A673 (cell line): ENCODE measurements at regions not wholly inside any gene's neighbourhood (a gene's known extent, or its start where the extent isn't known, plus 50 kb on each side); places are given as distances from the start of the nearest gene placed in this dataset.
A peak's percentile ranks its signal among the peaks of the same experiment; 100 is the strongest.

Experiments
- BruUV-seq: library from RNA; stranded (reverse); fragments of 400-500 nt; replicated peaks from 2 replicates; lab custom pipeline; 2021; lab: Mats Ljungman, UMichigan
- CTCF ChIA-PET: fragments of 300-600 bp; sonication (Branson Sonifier 250); formaldehyde crosslinking; loops from one replicate; lab custom pipeline; 2022; ENCODE audit warnings: antibody characterized with exemption; lab: Charles Lee
- POLR2A ChIA-PET: fragments of 300-600 bp; sonication (Branson Sonifier 250); formaldehyde crosslinking; loops from one replicate; lab custom pipeline; 2022; ENCODE audit warnings: antibody characterized with exemption; ENCODE audit not compliant: low non-redundant PET; lab: Charles Lee
- DNase-seq: peaks from one replicate; pipeline ENCODE4 v3.0.0-alpha.2; 2015; ENCODE audit warnings: low spot score
- H3K27ac ChIP-seq: fragments of 200-600 bp; sonication (generic); 2 replicates; pipeline ENCODE4 v1.5.1; 2016; ENCODE audit warnings: mixed run types, low read depth, mild to moderate bottlenecking, mixed read lengths, antibody characterized with exemption, low read length; ENCODE audit not compliant: poor library complexity, severe bottlenecking
- H3K27me3 ChIP-seq: fragments of 200-600 bp; sonication (generic); replicated peaks from 2 replicates; pipeline ENCODE4 v1.6.1; 2017; ENCODE audit warnings: mixed run types, low read depth, mild to moderate bottlenecking, mixed read lengths, antibody characterized with exemption, low read length; ENCODE audit not compliant: insufficient read depth, poor library complexity
- H3K36me3 ChIP-seq: fragments of 200-600 bp; sonication (generic); 2 replicates; pipeline ENCODE4 v1.6.1; 2016; ENCODE audit warnings: mixed run types, mild to moderate bottlenecking, mixed read lengths, antibody characterized with exemption, low read length; ENCODE audit not compliant: insufficient read depth, poor library complexity, severe bottlenecking
- H3K4me1 ChIP-seq: fragments of 200-600 bp; sonication (generic); 2 replicates; pipeline ENCODE4 v1.6.1; 2017; ENCODE audit warnings: mixed run types, mild to moderate bottlenecking, mixed read lengths, antibody characterized with exemption, low read length; ENCODE audit not compliant: insufficient read depth, poor library complexity, severe bottlenecking
- H3K4me3 ChIP-seq: fragments of 200-600 bp; sonication (generic); 2 replicates; pipeline ENCODE4 v1.5.1; 2016; ENCODE audit warnings: low read depth, mixed run types, mild to moderate bottlenecking, mixed read lengths, low read length; ENCODE audit not compliant: poor library complexity, severe bottlenecking
- H3K9me3 ChIP-seq: fragments of 200-600 bp; sonication (generic); 2 replicates; pipeline ENCODE4 v1.6.1; 2016; ENCODE audit warnings: mixed run types, low read depth, mild to moderate bottlenecking, mixed read lengths, antibody characterized with exemption, low read length; ENCODE audit not compliant: poor library complexity, severe bottlenecking
- EZH2 ChIP-seq: fragments of 200-600 bp; sonication (generic); IDR thresholded peaks from 2 replicates; pipeline ENCODE4 v1.6.1; 2017; ENCODE audit warnings: borderline replicate concordance, low read depth, mild to moderate bottlenecking, mixed read lengths, antibody characterized with exemption, low read length; ENCODE audit not compliant: poor library complexity, severe bottlenecking
- intact Hi-C: fragments of 100-400 bp; cut with micrococcal nuclease; formaldehyde crosslinking; loops from one replicate; pipeline ENCODE4 v1.10.0; 2022; ENCODE audit not compliant: unreplicated experiment
- TF ChIP-seq, protein P1 (sequence below): fragments of 300-800, 200-600 bp; sonication (generic); conservative IDR thresholded peaks from 2 replicates; pipeline ENCODE4 v1.5.1; 2017; ENCODE audit warnings: low read depth, mild to moderate bottlenecking, antibody characterized with exemption, low read length, moderate library complexity, mixed read lengths

DNA sequence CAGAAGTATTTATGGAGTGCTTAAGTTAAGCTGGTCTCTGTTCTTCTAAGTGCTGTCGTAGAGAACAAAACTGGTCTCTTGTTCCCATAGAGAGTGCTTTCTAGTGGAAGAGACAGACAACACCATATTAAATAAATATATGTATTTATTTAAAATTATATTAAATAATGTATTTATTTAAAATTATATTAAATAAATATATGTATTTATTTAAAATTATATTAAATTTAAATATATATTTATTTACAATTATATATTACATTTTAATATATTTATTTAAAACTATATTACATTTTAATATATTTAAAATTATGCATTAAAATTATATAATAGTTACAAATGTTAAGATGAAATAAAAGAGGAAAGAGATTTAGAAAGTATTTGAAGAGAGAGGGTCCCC, 175.5 kb upstream of the OLFM3 start:
- no peaks in the 10 kb centered on the region for H3K9me3 ChIP-seq
- peaks cover 22% of the 10 kb centered on the region for H3K4me1 ChIP-seq
- DNase-seq = peak; percentile 54
- no peak overlapping the region for H3K4me3 ChIP-seq
- intact Hi-C loops = no loop called here
- no peak overlapping the region for H3K27ac ChIP-seq
- H3K36me3 ChIP-seq = no peaks in the 10 kb centered on the region
- POLR2A ChIA-PET = no interaction called here
- no TSS peak for BruUV-seq
- no peaks in the 10 kb centered on the region for H3K27me3 ChIP-seq
- CTCF ChIA-PET = no interaction called here
- TF ChIP-seq EZH2 = no peak
- TF ChIP-seq, protein P1, sequence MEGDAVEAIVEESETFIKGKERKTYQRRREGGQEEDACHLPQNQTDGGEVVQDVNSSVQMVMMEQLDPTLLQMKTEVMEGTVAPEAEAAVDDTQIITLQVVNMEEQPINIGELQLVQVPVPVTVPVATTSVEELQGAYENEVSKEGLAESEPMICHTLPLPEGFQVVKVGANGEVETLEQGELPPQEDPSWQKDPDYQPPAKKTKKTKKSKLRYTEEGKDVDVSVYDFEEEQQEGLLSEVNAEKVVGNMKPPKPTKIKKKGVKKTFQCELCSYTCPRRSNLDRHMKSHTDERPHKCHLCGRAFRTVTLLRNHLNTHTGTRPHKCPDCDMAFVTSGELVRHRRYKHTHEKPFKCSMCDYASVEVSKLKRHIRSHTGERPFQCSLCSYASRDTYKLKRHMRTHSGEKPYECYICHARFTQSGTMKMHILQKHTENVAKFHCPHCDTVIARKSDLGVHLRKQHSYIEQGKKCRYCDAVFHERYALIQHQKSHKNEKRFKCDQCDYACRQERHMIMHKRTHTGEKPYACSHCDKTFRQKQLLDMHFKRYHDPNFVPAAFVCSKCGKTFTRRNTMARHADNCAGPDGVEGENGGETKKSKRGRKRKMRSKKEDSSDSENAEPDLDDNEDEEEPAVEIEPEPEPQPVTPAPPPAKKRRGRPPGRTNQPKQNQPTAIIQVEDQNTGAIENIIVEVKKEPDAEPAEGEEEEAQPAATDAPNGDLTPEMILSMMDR = no peak

DNA sequence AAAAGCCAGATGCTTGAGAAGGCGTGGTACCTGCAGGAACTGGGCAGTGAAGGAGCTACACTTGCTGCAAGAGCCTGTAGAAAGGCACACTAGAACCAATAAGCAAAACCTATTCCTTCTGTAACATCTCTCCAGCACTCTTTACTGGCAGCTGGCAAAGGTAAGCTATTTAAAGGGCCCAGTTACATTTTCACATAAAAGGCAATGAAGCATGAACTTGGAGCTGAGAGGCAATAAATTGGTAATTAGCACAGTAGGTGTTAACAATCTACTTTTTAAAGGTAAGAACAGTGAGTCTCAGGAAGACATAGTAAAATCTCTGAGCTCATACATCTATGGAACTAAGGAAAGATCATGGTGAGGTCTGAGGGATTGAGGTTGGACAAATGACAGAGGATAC, 167.1 kb upstream of the OLFM3 start:
- BruUV-seq = no TSS peak
- CTCF ChIA-PET = no interaction called here
- Histone ChIP-seq H3K36me3 (no peaks in the 10 kb centered on the region), H3K27me3 (no peaks in the 10 kb centered on the region), H3K4me3 (no peak overlapping the region), H3K4me1 (peaks cover 23% of the 10 kb centered on the region), H3K9me3 (no peaks in the 10 kb centered on the region), H3K27ac (no peak overlapping the region)
- TF ChIP-seq, protein P1 = no peak
- TF ChIP-seq EZH2 = no peak
- POLR2A ChIA-PET = no interaction called here
- intact Hi-C loops = no loop called here
- DNase-seq = peak; percentile 27

DNA sequence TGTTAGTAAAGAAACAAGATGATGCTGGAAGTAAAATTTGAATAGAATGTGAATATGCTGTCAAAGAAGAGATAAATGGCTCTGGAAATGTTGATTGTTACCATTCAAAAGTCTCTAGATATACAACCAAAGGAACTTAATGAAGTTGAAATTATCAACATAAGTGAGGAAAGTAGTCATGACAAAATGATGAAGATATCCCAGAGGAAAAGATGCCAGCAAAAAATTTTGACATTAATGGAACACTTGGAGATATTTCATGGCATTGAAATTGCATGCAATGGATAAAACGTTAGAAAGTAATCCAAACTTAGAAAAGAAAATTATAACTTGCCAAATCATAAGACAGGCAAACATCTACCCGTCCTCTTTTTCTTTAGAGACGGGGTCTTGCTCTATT, 154.5 kb upstream of the OLFM3 start:
- Histone ChIP-seq H3K36me3 (no peaks in the 10 kb centered on the region), H3K9me3 (no peaks in the 10 kb centered on the region), H3K27ac (no peak overlapping the region), H3K4me1 (peaks cover 12% of the 10 kb centered on the region), H3K4me3 (no peak overlapping the region), H3K27me3 (no peaks in the 10 kb centered on the region)
- no TSS peak for BruUV-seq
- ChIA-PET POLR2A (no interaction called here), CTCF (no interaction called here)
- TF ChIP-seq, protein P1 = no peak
- no peak for TF ChIP-seq EZH2
- no peak for DNase-seq
- intact Hi-C loops = no loop called here
